OCI-LY1 (cell line): ENCODE measurements at regions not wholly inside any gene's neighbourhood (a gene's known extent, or its start where the extent isn't known, plus 50 kb on each side); places are given as distances from the start of the nearest gene placed in this dataset.

Source experiments
- H2AFZ ChIP-seq: fragments of 200-600 bp; sonication (generic), shearing (Covaris generic); 2 replicates; pipeline ENCODE4 v1.6.0; 2014; ENCODE audit warnings: antibody characterized with exemption, mild to moderate bottlenecking, low read length
- H3F3A ChIP-seq: fragments of 200-600 bp; sonication (generic), shearing (Covaris generic); 2 replicates; pipeline ENCODE4 v1.6.0; 2014; ENCODE audit warnings: mild to moderate bottlenecking, antibody characterized with exemption, low read length, moderate library complexity; ENCODE audit not compliant: insufficient read depth
- H3K27ac ChIP-seq: fragments of 200-600 bp; sonication (generic); 2 replicates; pipeline ENCODE4 v1.5.1; 2014; ENCODE audit warnings: low read length, mixed run types, mild to moderate bottlenecking, low read depth; ENCODE audit not compliant: poor library complexity, severe bottlenecking
- H3K27me3 ChIP-seq: fragments of 200-600 bp; sonication (generic); 2 replicates; pipeline ENCODE4 v1.6.0; 2014; ENCODE audit warnings: antibody characterized with exemption, mild to moderate bottlenecking, low read length, moderate library complexity; ENCODE audit not compliant: insufficient read depth
- H3K36me3 ChIP-seq: fragments of 200-600 bp; sonication (generic); 2 replicates; pipeline ENCODE4 v1.6.1; 2014; ENCODE audit warnings: mild to moderate bottlenecking, antibody characterized with exemption, low read length, moderate library complexity, mixed read lengths; ENCODE audit not compliant: insufficient read depth
- H3K4me1 ChIP-seq: fragments of 200-600 bp; sonication (generic); 2 replicates; pipeline ENCODE4 v1.5.1; 2014; ENCODE audit warnings: mild to moderate bottlenecking, low read length, moderate library complexity; ENCODE audit not compliant: insufficient read depth, severe bottlenecking
- H3K4me2 ChIP-seq: fragments of 200-600 bp; sonication (generic), shearing (Covaris generic); 2 replicates; pipeline ENCODE4 v1.6.1; 2014; ENCODE audit warnings: low read length
- H3K4me3 ChIP-seq: fragments of 200-600 bp; sonication (generic); 2 replicates; pipeline ENCODE4 v1.5.1; 2014; ENCODE audit warnings: low read length, low read depth, mild to moderate bottlenecking, mixed read lengths; ENCODE audit not compliant: poor library complexity, severe bottlenecking
- H3K79me2 ChIP-seq: fragments of 200-600 bp; shearing (Covaris generic); 2 replicates; pipeline ENCODE4 v1.6.1; 2016; ENCODE audit warnings: mixed run types, low read length, mixed read lengths; ENCODE audit not compliant: insufficient read depth
- H3K9ac ChIP-seq: fragments of 200-600 bp; sonication (generic), shearing (Covaris generic); 2 replicates; pipeline ENCODE4 v1.6.1; 2014; ENCODE audit warnings: mild to moderate bottlenecking, low read length, mixed read lengths
- H3K9me2 ChIP-seq: fragments of 200-600 bp; sonication (generic), shearing (Covaris generic); 2 replicates; pipeline ENCODE4 v1.6.1; 2014; ENCODE audit warnings: low read depth, mild to moderate bottlenecking, low read length, mixed read lengths
- H3K9me3 ChIP-seq: fragments of 200-600 bp; shearing (Covaris generic); 2 replicates; pipeline ENCODE4 v1.6.1; 2014; ENCODE audit warnings: low read length, mixed read lengths
- H4K20me1 ChIP-seq: fragments of 200-600 bp; sonication (generic), shearing (Covaris generic); 2 replicates; pipeline ENCODE4 v1.6.0; 2016; ENCODE audit warnings: mild to moderate bottlenecking, low read length; ENCODE audit not compliant: insufficient read depth
- EZH2 ChIP-seq: fragments of 200-600 bp; sonication (generic), shearing (Covaris generic); IDR thresholded peaks from 2 replicates; pipeline ENCODE4 v1.8.0; 2017; ENCODE audit warnings: borderline replicate concordance, mixed run types, mild to moderate bottlenecking, antibody characterized with exemption, low read length, moderate library complexity, mixed read lengths
- TF ChIP-seq, protein P1 (sequence below): fragments of 200-600 bp; sonication (generic), shearing (Covaris generic); IDR thresholded peaks from 2 replicates; pipeline ENCODE4 v1.5.1; 2017; ENCODE audit warnings: mild to moderate bottlenecking, antibody characterized with exemption, low read length, moderate library complexity, mixed read lengths

DNA sequence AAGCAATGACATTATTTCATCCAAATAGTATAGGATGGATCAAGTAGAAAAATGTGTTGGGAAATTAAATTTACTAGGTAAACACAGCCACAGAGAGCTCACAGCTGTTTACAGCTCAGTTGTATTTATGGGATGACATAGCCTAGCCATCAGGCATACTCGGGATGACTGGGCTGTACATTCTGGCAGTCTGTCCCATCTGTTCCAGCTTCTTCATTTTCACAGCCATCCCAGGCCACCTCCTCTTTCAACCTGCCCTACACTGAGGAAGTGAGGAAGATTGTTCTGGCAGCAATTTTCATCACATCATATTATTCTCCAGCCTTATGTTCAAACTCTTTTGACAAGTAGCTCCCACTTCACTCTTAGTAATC is 98.4 kb upstream of the PFN2 start:
- Histone ChIP-seq H3K4me2 (no peak overlapping the region), H2AFZ (no peak overlapping the region), H4K20me1 (no peaks in the 10 kb centered on the region), H3K27ac (no peak overlapping the region), H3K36me3 (no peaks in the 10 kb centered on the region), H3K79me2 (no peaks in the 10 kb centered on the region), H3K4me1 (no peaks in the 10 kb centered on the region), H3F3A (no peaks in the 10 kb centered on the region), H3K9me2 (no peaks in the 10 kb centered on the region), H3K27me3 (no peaks in the 10 kb centered on the region), H3K9ac (no peak overlapping the region), H3K9me3 (no peaks in the 10 kb centered on the region), H3K4me3 (no peak overlapping the region)
- TF ChIP-seq, protein P1, sequence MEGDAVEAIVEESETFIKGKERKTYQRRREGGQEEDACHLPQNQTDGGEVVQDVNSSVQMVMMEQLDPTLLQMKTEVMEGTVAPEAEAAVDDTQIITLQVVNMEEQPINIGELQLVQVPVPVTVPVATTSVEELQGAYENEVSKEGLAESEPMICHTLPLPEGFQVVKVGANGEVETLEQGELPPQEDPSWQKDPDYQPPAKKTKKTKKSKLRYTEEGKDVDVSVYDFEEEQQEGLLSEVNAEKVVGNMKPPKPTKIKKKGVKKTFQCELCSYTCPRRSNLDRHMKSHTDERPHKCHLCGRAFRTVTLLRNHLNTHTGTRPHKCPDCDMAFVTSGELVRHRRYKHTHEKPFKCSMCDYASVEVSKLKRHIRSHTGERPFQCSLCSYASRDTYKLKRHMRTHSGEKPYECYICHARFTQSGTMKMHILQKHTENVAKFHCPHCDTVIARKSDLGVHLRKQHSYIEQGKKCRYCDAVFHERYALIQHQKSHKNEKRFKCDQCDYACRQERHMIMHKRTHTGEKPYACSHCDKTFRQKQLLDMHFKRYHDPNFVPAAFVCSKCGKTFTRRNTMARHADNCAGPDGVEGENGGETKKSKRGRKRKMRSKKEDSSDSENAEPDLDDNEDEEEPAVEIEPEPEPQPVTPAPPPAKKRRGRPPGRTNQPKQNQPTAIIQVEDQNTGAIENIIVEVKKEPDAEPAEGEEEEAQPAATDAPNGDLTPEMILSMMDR: no peak
- no peak for TF ChIP-seq EZH2

DNA sequence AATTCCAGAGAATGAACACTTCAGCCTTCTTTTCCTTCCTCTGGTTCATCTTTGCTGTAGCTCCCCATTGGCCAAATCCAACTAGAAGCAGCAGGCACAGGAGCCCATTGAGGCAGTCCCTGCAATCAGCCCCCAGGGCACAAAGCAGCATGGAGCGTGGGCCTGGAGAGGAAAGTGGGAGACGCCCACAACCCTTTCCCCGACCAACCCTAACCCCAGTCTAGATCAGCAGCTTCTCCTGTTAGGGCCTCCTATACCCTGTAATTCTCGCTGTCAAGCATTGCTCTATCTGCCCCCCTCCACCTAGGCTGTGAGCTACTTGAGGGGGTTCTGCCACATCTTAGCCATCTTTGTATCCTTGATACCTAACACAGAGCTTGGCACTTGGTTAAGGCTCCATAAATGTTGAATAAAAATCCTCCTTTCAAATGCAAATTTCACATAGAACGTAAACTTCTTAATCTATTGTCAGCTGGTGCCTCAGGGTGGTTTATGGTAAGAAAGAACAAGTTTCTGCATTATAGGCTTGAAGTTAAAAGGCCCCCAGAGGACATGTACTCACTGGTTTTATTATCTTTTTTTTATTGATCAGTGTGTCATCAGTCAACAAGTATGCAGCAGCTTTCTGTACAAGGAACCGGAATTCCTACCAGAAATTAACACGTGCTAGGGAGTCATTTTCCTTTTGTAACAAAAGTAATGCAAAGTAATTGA is 97.9 kb upstream of the PFN2 start:
- H3K27me3 ChIP-seq: no peaks in the 10 kb centered on the region
- no peaks in the 10 kb centered on the region for H3K36me3 ChIP-seq
- no peak for TF ChIP-seq EZH2
- TF ChIP-seq, protein P1: no peak
- no peak overlapping the region for H3K4me2 ChIP-seq
- H3K27ac ChIP-seq: no peak overlapping the region
- H3K9me3 ChIP-seq: no peaks in the 10 kb centered on the region
- H3K79me2 ChIP-seq: no peaks in the 10 kb centered on the region
- no peaks in the 10 kb centered on the region for H3F3A ChIP-seq
- no peaks in the 10 kb centered on the region for H3K9me2 ChIP-seq
- no peak overlapping the region for H3K9ac ChIP-seq
- H4K20me1 ChIP-seq: no peaks in the 10 kb centered on the region
- no peak overlapping the region for H3K4me3 ChIP-seq
- no peaks in the 10 kb centered on the region for H3K4me1 ChIP-seq
- H2AFZ ChIP-seq: no peak overlapping the region

DNA sequence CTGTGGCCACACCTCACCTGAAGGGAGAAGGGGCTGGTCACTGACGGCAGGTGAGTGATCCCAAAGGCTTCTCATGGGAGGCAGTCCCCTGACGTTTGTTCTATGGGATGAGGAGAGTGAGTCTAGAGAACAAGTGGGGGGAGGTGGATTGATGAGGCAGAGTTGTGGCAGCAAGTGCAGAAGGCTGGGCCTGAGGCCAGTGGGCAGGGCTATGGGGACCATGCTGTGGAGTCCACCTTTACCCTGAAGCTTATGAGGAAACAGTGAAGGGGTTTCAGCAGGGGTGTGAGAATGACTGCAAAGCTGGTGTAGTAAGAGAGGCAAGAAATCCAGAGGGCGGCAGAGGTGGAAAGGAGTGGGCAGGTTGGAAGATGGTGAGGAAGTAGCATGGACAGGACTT is 96.9 kb upstream of the PFN2 start:
- Histone ChIP-seq H3K4me3 (no peak overlapping the region), H3K27me3 (no peaks in the 10 kb centered on the region), H3F3A (no peaks in the 10 kb centered on the region), H3K9ac (no peak overlapping the region), H3K4me1 (no peaks in the 10 kb centered on the region), H3K36me3 (no peaks in the 10 kb centered on the region), H3K79me2 (no peaks in the 10 kb centered on the region), H2AFZ (no peak overlapping the region), H4K20me1 (no peaks in the 10 kb centered on the region), H3K4me2 (no peak overlapping the region), H3K9me3 (no peaks in the 10 kb centered on the region), H3K9me2 (no peaks in the 10 kb centered on the region), H3K27ac (no peak overlapping the region)
- TF ChIP-seq, protein P1: no peak
- no peak for TF ChIP-seq EZH2
